ENCODE measurements at regions not wholly inside any gene's neighbourhood (a gene's known extent, or its start where the extent isn't known, plus 50 kb on each side); places are given as distances from the start of the nearest gene placed in this dataset.

- TF ChIP-seq EZH2 (IDR thresholded peaks at IDR 0.05; ENCODE audit: borderline replicate concordance, insufficient read depth, low read depth, low read length, poor library complexity, severe bottlenecking) (no peak), CTCF (IDR thresholded peaks at IDR 0.05) (no peak)
Measured at GRCh38 chrX:122546269-122546668, 637.8 kb upstream of the GRIA3 start.

All from B cell (primary cell).